ENCODE measurements at regions not wholly inside any gene's neighbourhood (a gene's known extent, or its start where the extent isn't known, plus 50 kb on each side); places are given as distances from the start of the nearest gene placed in this dataset.

DNA sequence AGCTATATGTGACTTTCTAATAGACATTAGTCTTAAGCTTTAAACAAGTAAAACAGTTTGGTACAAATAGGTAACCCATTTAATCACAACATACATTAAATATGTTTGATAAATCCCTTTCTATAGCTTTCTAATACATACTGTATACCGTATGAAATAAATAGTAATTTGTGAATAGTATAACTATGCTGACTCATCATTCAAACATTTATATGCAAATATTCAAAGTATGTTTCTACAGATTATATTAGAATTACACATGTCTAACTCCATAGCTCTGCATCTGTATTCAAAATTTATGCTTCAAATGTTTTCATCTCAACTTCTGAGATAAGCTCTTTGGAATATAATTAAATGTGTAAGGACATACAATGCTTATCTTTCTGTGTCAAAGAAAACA, 142.7 kb upstream of the ZNF804A start:
- TF ChIP-seq CTCF (IDR thresholded peaks at IDR 0.05) (no peak), POLR2A (IDR thresholded peaks at IDR 0.05) (no peak)
